ENCODE measurements at regions not wholly inside any gene's neighbourhood (a gene's known extent, or its start where the extent isn't known, plus 50 kb on each side); places are given as distances from the start of the nearest gene placed in this dataset.

GRCh38 chr3:132781922-132782321 is 59.7 kb upstream of the NPHP3 start:
- TF ChIP-seq CTCF (IDR thresholded peaks at IDR 0.05; ENCODE audit: poor library complexity) (no peak), EZH2 (IDR thresholded peaks at IDR 0.05; ENCODE audit: borderline replicate concordance) (no peak)

Measured in hepatocyte (in vitro differentiated cells).